Liver (tissue), 8 donors: ENCODE measurements at regions not wholly inside any gene's neighbourhood (a gene's known extent, or its start where the extent isn't known, plus 50 kb on each side); places are given as distances from the start of the nearest gene placed in this dataset.

Experiments
- DNase-seq: peaks from one replicate; pipeline ENCODE4 v3.0.0-alpha.2; 2017; ENCODE audit warnings: low spot score
- H3K27ac ChIP-seq, 2 donors: one replicate each; pipeline ENCODE4 v1.7.0; 2013; ENCODE audit warnings: inconsistent platforms in 2 of 2, low read length in 2 of 2, control low read depth in 1 of 2, low read depth in 1 of 2, mild to moderate bottlenecking in 1 of 2
- H3K27me3 ChIP-seq, 4 donors: one replicate each; pipeline versions ENCODE4 v1.6.1 to v1.7.0; 2013; ENCODE audit warnings: low read length in 3 of 4, inconsistent platforms in 1 of 4, mild to moderate bottlenecking in 1 of 4, moderate library complexity in 1 of 4; ENCODE audit not compliant: control insufficient read depth in 4 of 4, insufficient read depth in 4 of 4
- H3K36me3 ChIP-seq, 4 donors: one replicate each; pipeline versions ENCODE4 v1.6.1 to v1.7.0; 2013; ENCODE audit warnings: low read length in 3 of 4, mild to moderate bottlenecking in 3 of 4, low read depth in 1 of 4, moderate library complexity in 1 of 4; ENCODE audit not compliant: control insufficient read depth in 4 of 4, insufficient read depth in 3 of 4
- H3K4me1 ChIP-seq, 4 donors: one replicate each; pipeline versions ENCODE4 v1.6.1 to v1.7.0; 2013; ENCODE audit warnings: low read length in 3 of 4, mild to moderate bottlenecking in 3 of 4, moderate library complexity in 1 of 4; ENCODE audit not compliant: control insufficient read depth in 4 of 4, insufficient read depth in 4 of 4
- H3K4me3 ChIP-seq, 3 donors: one replicate each; pipeline versions ENCODE4 v1.6.1 to v1.7.0; 2013; ENCODE audit warnings: low read length in 3 of 3, control low read depth in 1 of 3, low read depth in 1 of 3, mild to moderate bottlenecking in 1 of 3
- H3K9ac ChIP-seq, 2 donors: one replicate each; pipeline ENCODE4 v1.7.0; 2013; ENCODE audit warnings: low read length in 2 of 2, mild to moderate bottlenecking in 2 of 2, moderate library complexity in 2 of 2, control low read depth in 1 of 2, low read depth in 1 of 2
- H3K9me3 ChIP-seq, 4 donors: one replicate each; pipeline versions ENCODE4 v1.6.1 to v1.7.0; 2013; ENCODE audit warnings: low read length in 3 of 4; ENCODE audit not compliant: control insufficient read depth in 4 of 4
- ATF3 ChIP-seq: IDR thresholded peaks from 2 replicates; pipeline ENCODE4 v1.6.1; 2016; ENCODE audit warnings: antibody characterized with exemption
- CTCF ChIP-seq: fragments of 150-350 bp; IDR thresholded peaks from 2 replicates; pipeline ENCODE4 v1.5.1; 2017; ENCODE audit warnings: improper control_type of control experiment, low read depth, low read length; ENCODE audit not compliant: missing input control
- EGR1 ChIP-seq, 2 donors: IDR thresholded peaks; 2 replicates each; pipeline ENCODE4 v1.6.1; 2016 to 2018; ENCODE audit warnings: antibody characterized with exemption in 2 of 2, low read depth in 2 of 2
- FOXA1 ChIP-seq: IDR thresholded peaks from 2 replicates; pipeline ENCODE4 v1.6.1; 2016; ENCODE audit warnings: antibody characterized with exemption
- FOXA2 ChIP-seq: IDR thresholded peaks from 2 replicates; pipeline ENCODE4 v1.6.1; 2016; ENCODE audit warnings: antibody characterized with exemption
- GABPA ChIP-seq, 2 donors: IDR thresholded peaks in 1 of 2; conservative IDR thresholded peaks in 1 of 2; 2 replicates each; pipeline ENCODE4 v1.6.1; 2016; ENCODE audit warnings: antibody characterized with exemption in 2 of 2, mild to moderate bottlenecking in 1 of 2, moderate library complexity in 1 of 2
- HNF4A ChIP-seq, 2 donors: conservative IDR thresholded peaks; 2 replicates each; pipeline ENCODE4 v1.6.1; 2016; ENCODE audit warnings: antibody characterized with exemption in 2 of 2, mild to moderate bottlenecking in 2 of 2
- HNF4G ChIP-seq: IDR thresholded peaks from 2 replicates; pipeline ENCODE4 v1.6.1; 2016; ENCODE audit warnings: antibody characterized with exemption
- JUND ChIP-seq, 2 donors: IDR thresholded peaks; 2 replicates each; pipeline ENCODE4 v1.6.1; 2016; ENCODE audit warnings: antibody characterized with exemption in 2 of 2
- MAX ChIP-seq: IDR thresholded peaks from 2 replicates; pipeline ENCODE4 v1.6.1; 2016; ENCODE audit warnings: antibody characterized with exemption
- NR2F2 ChIP-seq: IDR thresholded peaks from 2 replicates; pipeline ENCODE4 v1.6.1; 2016; ENCODE audit warnings: antibody characterized with exemption
- RAD21 ChIP-seq, 2 donors: IDR thresholded peaks; 2 replicates each; pipeline ENCODE4 v1.6.1; 2016; ENCODE audit warnings: antibody characterized with exemption in 2 of 2, mild to moderate bottlenecking in 2 of 2
- RXRA ChIP-seq, 2 donors: IDR thresholded peaks; 2 replicates each; pipeline ENCODE4 v1.6.1; 2017 to 2018; ENCODE audit warnings: antibody characterized with exemption in 2 of 2, mild to moderate bottlenecking in 1 of 2
- SP1 ChIP-seq: IDR thresholded peaks from 2 replicates; pipeline ENCODE4 v1.6.1; 2018; ENCODE audit warnings: antibody characterized with exemption, mild to moderate bottlenecking
- TAF1 ChIP-seq: conservative IDR thresholded peaks from 2 replicates; pipeline ENCODE4 v1.6.1; 2016; ENCODE audit warnings: antibody characterized with exemption, mild to moderate bottlenecking
- YY1 ChIP-seq: IDR thresholded peaks from 2 replicates; pipeline ENCODE4 v1.6.1; 2016; ENCODE audit warnings: antibody characterized with exemption, mild to moderate bottlenecking
- ZBTB33 ChIP-seq: IDR thresholded peaks from 2 replicates; pipeline ENCODE4 v1.6.1; 2016; ENCODE audit warnings: antibody characterized with exemption
- WGBS: extraction: QIAGEN DNeasy Blood & Tissue Kit; methylation state at CpG from one replicate; pipeline ENCODE4 v1.1.7; 2013; 5-methylcytosine and 5-hydroxymethylcytosine counted together
- TF ChIP-seq, protein P1 (sequence below): IDR thresholded peaks from 2 replicates; pipeline ENCODE4 v1.6.1; 2016; ENCODE audit warnings: antibody characterized with exemption, mild to moderate bottlenecking
- donor health status: healthy.
- donor health status: healthy.
- donor health status: healthy.
- donor health status: healthy.
- donor health status: healthy.

- Histone ChIP-seq H3K27me3 (no peaks in the 10 kb centered on the region), H3K36me3 (no peaks in the 10 kb centered on the region), H3K27ac (no peak overlapping the region), H3K9me3 (no peaks in the 10 kb centered on the region), H3K4me1 (no peaks in the 10 kb centered on the region), H3K4me3 (no peak overlapping the region), H3K9ac (no peak overlapping the region)
- 50% methylated on average over 3 of the region's 3 CpGs for WGBS
- no peak for DNase-seq
- TF ChIP-seq TAF1, result no peak
- TF ChIP-seq HNF4A (conservative IDR thresholded peaks at IDR 0.05), result no peak
- no peak for TF ChIP-seq CTCF
- no peak for TF ChIP-seq SP1
- TF ChIP-seq ATF3, result no peak
- TF ChIP-seq RAD21 (IDR thresholded peaks at IDR 0.05), result no peak
- no peak for TF ChIP-seq FOXA2
- TF ChIP-seq EGR1 (IDR thresholded peaks at IDR 0.05; ENCODE audit: low read depth in 2 of 2), result no peak
- TF ChIP-seq GABPA (IDR thresholded peaks at IDR 0.05 in 1 of 2, conservative IDR thresholded peaks at IDR 0.05 in 1 of 2), result no peak
- TF ChIP-seq FOXA1, result no peak
- no peak for TF ChIP-seq RXRA (IDR thresholded peaks at IDR 0.05)
- TF ChIP-seq HNF4G, result no peak
- no peak for TF ChIP-seq NR2F2
- TF ChIP-seq MAX, result no peak
- TF ChIP-seq YY1, result no peak
- TF ChIP-seq, protein P1, sequence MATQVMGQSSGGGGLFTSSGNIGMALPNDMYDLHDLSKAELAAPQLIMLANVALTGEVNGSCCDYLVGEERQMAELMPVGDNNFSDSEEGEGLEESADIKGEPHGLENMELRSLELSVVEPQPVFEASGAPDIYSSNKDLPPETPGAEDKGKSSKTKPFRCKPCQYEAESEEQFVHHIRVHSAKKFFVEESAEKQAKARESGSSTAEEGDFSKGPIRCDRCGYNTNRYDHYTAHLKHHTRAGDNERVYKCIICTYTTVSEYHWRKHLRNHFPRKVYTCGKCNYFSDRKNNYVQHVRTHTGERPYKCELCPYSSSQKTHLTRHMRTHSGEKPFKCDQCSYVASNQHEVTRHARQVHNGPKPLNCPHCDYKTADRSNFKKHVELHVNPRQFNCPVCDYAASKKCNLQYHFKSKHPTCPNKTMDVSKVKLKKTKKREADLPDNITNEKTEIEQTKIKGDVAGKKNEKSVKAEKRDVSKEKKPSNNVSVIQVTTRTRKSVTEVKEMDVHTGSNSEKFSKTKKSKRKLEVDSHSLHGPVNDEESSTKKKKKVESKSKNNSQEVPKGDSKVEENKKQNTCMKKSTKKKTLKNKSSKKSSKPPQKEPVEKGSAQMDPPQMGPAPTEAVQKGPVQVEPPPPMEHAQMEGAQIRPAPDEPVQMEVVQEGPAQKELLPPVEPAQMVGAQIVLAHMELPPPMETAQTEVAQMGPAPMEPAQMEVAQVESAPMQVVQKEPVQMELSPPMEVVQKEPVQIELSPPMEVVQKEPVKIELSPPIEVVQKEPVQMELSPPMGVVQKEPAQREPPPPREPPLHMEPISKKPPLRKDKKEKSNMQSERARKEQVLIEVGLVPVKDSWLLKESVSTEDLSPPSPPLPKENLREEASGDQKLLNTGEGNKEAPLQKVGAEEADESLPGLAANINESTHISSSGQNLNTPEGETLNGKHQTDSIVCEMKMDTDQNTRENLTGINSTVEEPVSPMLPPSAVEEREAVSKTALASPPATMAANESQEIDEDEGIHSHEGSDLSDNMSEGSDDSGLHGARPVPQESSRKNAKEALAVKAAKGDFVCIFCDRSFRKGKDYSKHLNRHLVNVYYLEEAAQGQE, result no peak
Observed at GRCh38 chr12:85422762-85423161, 142.7 kb downstream of the ALX1 start.

- H3K36me3 ChIP-seq, result no peaks in the 10 kb centered on the region
- 74% methylated on average over 3 of the region's 3 CpGs for whole genome bisulfite sequencing
- no peak overlapping the region for H3K27ac ChIP-seq
- no peaks in the 10 kb centered on the region for H3K9me3 ChIP-seq
- H3K4me3 ChIP-seq, result no peak overlapping the region
- no peaks in the 10 kb centered on the region for H3K4me1 ChIP-seq
- no peak for DNase-seq
- peaks cover 0 to 4% (median 0%) of the 10 kb centered on the region in 4 donors for H3K27me3 ChIP-seq
- H3K9ac ChIP-seq, result no peak overlapping the region
- no peak for TF ChIP-seq MAX
- no peak for TF ChIP-seq HNF4G
- TF ChIP-seq JUND (IDR thresholded peaks at IDR 0.05), result no peak
- no peak for TF ChIP-seq SP1
- TF ChIP-seq ZBTB33, result no peak
- TF ChIP-seq RAD21 (IDR thresholded peaks at IDR 0.05), result no peak
- TF ChIP-seq, protein P1, result no peak
- TF ChIP-seq EGR1 (IDR thresholded peaks at IDR 0.05; ENCODE audit: low read depth in 2 of 2), result no peak
- no peak for TF ChIP-seq ATF3
- TF ChIP-seq YY1, result no peak
- TF ChIP-seq FOXA2, result no peak
- TF ChIP-seq GABPA (IDR thresholded peaks at IDR 0.05 in 1 of 2, conservative IDR thresholded peaks at IDR 0.05 in 1 of 2), result no peak
Observed at GRCh38 chr12:85423947-85424346, 143.9 kb downstream of the ALX1 start.
